OCI-LY3 (cell line): ENCODE measurements at regions not wholly inside any gene's neighbourhood (a gene's known extent, or its start where the extent isn't known, plus 50 kb on each side); places are given as distances from the start of the nearest gene placed in this dataset.
A peak's percentile ranks its signal among the peaks of the same experiment; 100 is the strongest.
"Not testable (repeated sequence)": the region's sequence is repeated elsewhere in the genome, so short reads cannot be mapped to it uniquely, and the experiment has no call there.

ENCODE experiments used
- H2AFZ ChIP-seq: fragments of 200-600, 300-600 bp; shearing (Covaris generic); 2 replicates; pipeline ENCODE4 v1.6.0; 2014; ENCODE audit warnings: antibody characterized with exemption, low read depth, low read length
- H3K27ac ChIP-seq: fragments of 200-600, 300-600 bp; sonication (generic); 2 replicates; pipeline ENCODE4 v1.5.1; 2014; ENCODE audit warnings: mild to moderate bottlenecking, low read length, moderate library complexity, mixed read lengths
- H3K27me3 ChIP-seq: fragments of 200-600, 300-600 bp; sonication (generic); 2 replicates; pipeline ENCODE4 v1.6.1; 2014; ENCODE audit warnings: low read depth, low read length, mixed read lengths
- H3K36me3 ChIP-seq: fragments of 200-600, 300-600 bp; sonication (generic); replicated peaks from 2 replicates; pipeline ENCODE3; 2014; ENCODE audit warnings: low read depth, low read length, mixed read lengths
- H3K4me1 ChIP-seq: fragments of 300-600, 200-600 bp; sonication (generic); 2 replicates; pipeline ENCODE4 v1.6.1; 2014; ENCODE audit warnings: low read length, mixed read lengths
- H3K4me2 ChIP-seq: fragments of 200-600, 300-600 bp; sonication (generic); 2 replicates; pipeline ENCODE4 v1.6.1; 2014; ENCODE audit warnings: low read length, mixed read lengths
- H3K4me3 ChIP-seq: fragments of 300-600, 200-600 bp; sonication (generic); 2 replicates; pipeline ENCODE4 v1.5.1; 2014; ENCODE audit warnings: antibody characterized with exemption, mild to moderate bottlenecking, low read length, moderate library complexity
- H3K79me2 ChIP-seq: fragments of 300-600, 200-600 bp; shearing (Covaris generic); 2 replicates; pipeline ENCODE4 v1.6.1; 2014; ENCODE audit warnings: mild to moderate bottlenecking, low read length, mixed read lengths
- H3K9ac ChIP-seq: fragments of 300-600, 200-600 bp; shearing (Covaris generic); 2 replicates; pipeline ENCODE4 v1.6.0; 2014; ENCODE audit warnings: mild to moderate bottlenecking, low read length, moderate library complexity
- H3K9me3 ChIP-seq: fragments of 200-600, 300-600 bp; shearing (Covaris generic); 2 replicates; pipeline ENCODE4 v1.6.1; 2014; ENCODE audit warnings: low read length, mixed read lengths; ENCODE audit not compliant: insufficient read depth
- H4K20me1 ChIP-seq: fragments of 200-600, 300-600 bp; sonication (generic); 2 replicates; pipeline ENCODE4 v1.6.1; 2016; ENCODE audit warnings: low read length, mixed read lengths; ENCODE audit not compliant: insufficient read depth
- CTCF ChIP-seq: fragments of 200-600, 300-600 bp; sonication (generic); IDR thresholded peaks from 2 replicates; pipeline ENCODE4 v1.5.1; 2014; ENCODE audit warnings: antibody characterized with exemption, low read length, low read depth
- EZH2phosphoT487 ChIP-seq: fragments of 200-600 bp; shearing (Covaris generic); IDR thresholded peaks from 2 replicates; pipeline ENCODE4 v1.6.1; 2018; ENCODE audit warnings: antibody characterized with exemption, mixed run types, low read depth

GRCh38 chr4:73329300-73329699, 70.7 kb upstream of the ANKRD17 start:
- H3K36me3 ChIP-seq = no peaks in the 10 kb centered on the region
- no peaks in the 10 kb centered on the region for H3K27me3 ChIP-seq
- no peaks in the 10 kb centered on the region for H3K9me3 ChIP-seq
- H4K20me1 ChIP-seq = no peaks in the 10 kb centered on the region
- H3K79me2 ChIP-seq = no peaks in the 10 kb centered on the region
- TF ChIP-seq EZH2phosphoT487 (no peak), CTCF (no peak)
- H3K4me2 ChIP-seq = no peak overlapping the region
- H3K4me1 ChIP-seq = no peaks in the 10 kb centered on the region
- H2AFZ ChIP-seq = no peak overlapping the region
- H3K4me3 ChIP-seq = no peak overlapping the region
- H3K9ac ChIP-seq = no peak overlapping the region
- no peak overlapping the region for H3K27ac ChIP-seq

GRCh38 chr4:73325776-73326175, 67.2 kb upstream of the ANKRD17 start:
- H4K20me1 ChIP-seq, H3K4me1 ChIP-seq, H3K9me3 ChIP-seq, H3K36me3 ChIP-seq, H3K79me2 ChIP-seq, H3K4me2 ChIP-seq, H3K9ac ChIP-seq, H3K27ac ChIP-seq, H3K4me3 ChIP-seq, H2AFZ ChIP-seq, H3K27me3 ChIP-seq: not testable (repeated sequence)

GRCh38 chr4:73317092-73317491, 58.5 kb upstream of the ANKRD17 start:
- Histone ChIP-seq H2AFZ (no peak overlapping the region), H3K79me2 (no peaks in the 10 kb centered on the region), H3K9me3 (no peaks in the 10 kb centered on the region), H3K4me3 (no peak overlapping the region), H4K20me1 (no peaks in the 10 kb centered on the region), H3K4me2 (no peak overlapping the region), H3K36me3 (no peaks in the 10 kb centered on the region), H3K27ac (no peak overlapping the region), H3K4me1 (peaks cover 16% of the 10 kb centered on the region), H3K9ac (no peak overlapping the region), H3K27me3 (no peaks in the 10 kb centered on the region)
- TF ChIP-seq EZH2phosphoT487 (no peak), CTCF (no peak)

GRCh38 chr4:73315091-73315490, 56.5 kb upstream of the ANKRD17 start:
- Histone ChIP-seq H3K9me3 (no peaks in the 10 kb centered on the region), H3K27ac (no peak overlapping the region), H3K36me3 (no peaks in the 10 kb centered on the region), H3K79me2 (no peaks in the 10 kb centered on the region), H3K9ac (no peak overlapping the region), H3K4me1 (peaks cover 16% of the 10 kb centered on the region), H3K27me3 (no peaks in the 10 kb centered on the region), H4K20me1 (no peaks in the 10 kb centered on the region), H2AFZ (no peak overlapping the region), H3K4me3 (no peak overlapping the region), H3K4me2 (0 out of 2 replicates have a peak overlapping the region, but pooled peaks have one; percentile 4)
- TF ChIP-seq CTCF (no peak), EZH2phosphoT487 (no peak)

- no peaks in the 10 kb centered on the region for H3K27me3 ChIP-seq
- no peaks in the 10 kb centered on the region for H3K9me3 ChIP-seq
- no peak overlapping the region for H2AFZ ChIP-seq
- H3K79me2 ChIP-seq = no peaks in the 10 kb centered on the region
- no peaks in the 10 kb centered on the region for H4K20me1 ChIP-seq
- TF ChIP-seq EZH2phosphoT487 (no peak), CTCF (no peak)
- no peak overlapping the region for H3K4me3 ChIP-seq
- peaks cover 25% of the 10 kb centered on the region for H3K4me1 ChIP-seq
- no peak overlapping the region for H3K27ac ChIP-seq
- no peak overlapping the region for H3K4me2 ChIP-seq
- H3K36me3 ChIP-seq = no peaks in the 10 kb centered on the region
- H3K9ac ChIP-seq = no peak overlapping the region
Observed at GRCh38 chr4:73312967-73313366, 54.4 kb upstream of the ANKRD17 start.
